ENCODE measurements at regions not wholly inside any gene's neighbourhood (a gene's known extent, or its start where the extent isn't known, plus 50 kb on each side); places are given as distances from the start of the nearest gene placed in this dataset.

DNA sequence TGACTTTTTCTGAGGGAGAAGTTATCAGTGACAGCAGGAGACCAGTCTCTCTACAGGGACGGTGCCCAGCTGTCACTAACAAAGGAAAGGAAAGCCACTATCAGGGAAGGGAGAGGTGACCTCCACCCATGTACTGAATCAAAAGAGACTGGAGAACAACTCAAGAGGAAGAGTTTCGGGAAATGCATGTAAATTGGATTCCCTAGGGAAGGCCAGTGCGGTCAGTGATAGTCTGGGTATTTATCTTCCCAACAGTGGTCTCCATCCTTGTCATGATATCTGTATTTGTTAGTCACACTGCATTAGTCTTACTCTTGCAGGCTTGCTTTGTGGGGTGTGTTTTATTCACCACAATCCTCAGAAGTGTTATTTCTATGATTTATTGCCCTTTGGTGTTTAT lies 193.4 kb upstream of the KIRREL3 start (continued):
- no peak for TF ChIP-seq MXD4 (CRISPR knock-in tag; IDR thresholded peaks at IDR 0.05; ENCODE audit: borderline replicate concordance)
- no peak for TF ChIP-seq ESRRA (CRISPR knock-in tag; IDR thresholded peaks at IDR 0.05; ENCODE audit: borderline replicate concordance)

DNA sequence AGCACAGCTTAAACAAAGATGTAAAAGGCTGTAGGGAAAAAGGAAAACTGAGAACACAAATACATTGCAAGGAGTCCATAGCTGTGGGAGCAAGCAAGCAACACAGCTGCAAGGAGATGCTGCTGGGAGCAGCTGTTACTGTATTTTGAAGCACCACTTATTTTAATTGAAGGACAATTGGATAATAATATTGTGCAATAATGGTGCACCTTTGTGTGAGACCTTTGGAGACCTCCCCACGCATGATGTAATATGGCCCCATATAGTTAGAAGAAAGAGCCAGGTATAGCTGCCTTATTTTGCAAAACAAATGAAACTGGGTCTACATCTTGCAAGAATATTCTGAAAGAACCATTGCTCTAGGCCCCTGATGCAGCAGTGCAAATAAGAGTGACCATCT lies 191.1 kb upstream of the KIRREL3 start:
- no peak overlapping the region for H3K4me3 Mint-ChIP-seq
- H3K36me3 Mint-ChIP-seq, result no peaks in the 10 kb centered on the region
- POLR2A ChIA-PET, result interaction anchor here (0.6 kb wide), 1 partner anchor 71 kb away, joined by 3 read pairs; no protein-coding TSS in a partner anchor
- peaks cover 4% of the 10 kb centered on the region; the same call in 1 of the 2 replicates for H3K9me3 Mint-ChIP-seq
- no peaks in the 10 kb centered on the region for H3K27me3 Mint-ChIP-seq (ENCODE audit: low read depth)
- no peak for DNase-seq (ENCODE audit: low spot score)
- no peak for ATAC-seq
- peaks cover 29% of the 10 kb centered on the region for H3K4me1 Mint-ChIP-seq
- CTCF ChIA-PET, result no interaction called here
- TF ChIP-seq FOXP4 (CRISPR knock-in tag; IDR thresholded peaks at IDR 0.05), result no peak
- no peak for TF ChIP-seq GABPB1 (CRISPR knock-in tag; IDR thresholded peaks at IDR 0.05)
- no peak for TF ChIP-seq NFE2L1 (CRISPR knock-in tag; IDR thresholded peaks at IDR 0.05)
- no peak for TF ChIP-seq ZNF263 (CRISPR knock-in tag; IDR thresholded peaks at IDR 0.05; ENCODE audit: low read depth)
- no peak for TF ChIP-seq ZNF317 (CRISPR knock-in tag; IDR thresholded peaks at IDR 0.05; ENCODE audit: borderline replicate concordance, low read depth)
- no peak for TF ChIP-seq ZBTB21 (CRISPR knock-in tag; IDR thresholded peaks at IDR 0.05; ENCODE audit: borderline replicate concordance)
- TF ChIP-seq KAT7 (CRISPR knock-in tag; IDR thresholded peaks at IDR 0.05; ENCODE audit: borderline replicate concordance), result no peak
- TF ChIP-seq, protein P1, sequence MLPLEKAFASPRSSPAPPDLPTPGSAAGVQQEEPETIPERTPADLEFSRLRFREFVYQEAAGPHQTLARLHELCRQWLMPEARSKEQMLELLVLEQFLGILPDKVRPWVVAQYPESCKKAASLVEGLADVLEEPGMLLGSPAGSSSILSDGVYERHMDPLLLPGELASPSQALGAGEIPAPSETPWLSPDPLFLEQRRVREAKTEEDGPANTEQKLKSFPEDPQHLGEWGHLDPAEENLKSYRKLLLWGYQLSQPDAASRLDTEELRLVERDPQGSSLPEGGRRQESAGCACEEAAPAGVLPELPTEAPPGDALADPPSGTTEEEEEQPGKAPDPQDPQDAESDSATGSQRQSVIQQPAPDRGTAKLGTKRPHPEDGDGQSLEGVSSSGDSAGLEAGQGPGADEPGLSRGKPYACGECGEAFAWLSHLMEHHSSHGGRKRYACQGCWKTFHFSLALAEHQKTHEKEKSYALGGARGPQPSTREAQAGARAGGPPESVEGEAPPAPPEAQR (CRISPR knock-in tag; IDR thresholded peaks at IDR 0.05), result no peak
- TF ChIP-seq, protein P2, sequence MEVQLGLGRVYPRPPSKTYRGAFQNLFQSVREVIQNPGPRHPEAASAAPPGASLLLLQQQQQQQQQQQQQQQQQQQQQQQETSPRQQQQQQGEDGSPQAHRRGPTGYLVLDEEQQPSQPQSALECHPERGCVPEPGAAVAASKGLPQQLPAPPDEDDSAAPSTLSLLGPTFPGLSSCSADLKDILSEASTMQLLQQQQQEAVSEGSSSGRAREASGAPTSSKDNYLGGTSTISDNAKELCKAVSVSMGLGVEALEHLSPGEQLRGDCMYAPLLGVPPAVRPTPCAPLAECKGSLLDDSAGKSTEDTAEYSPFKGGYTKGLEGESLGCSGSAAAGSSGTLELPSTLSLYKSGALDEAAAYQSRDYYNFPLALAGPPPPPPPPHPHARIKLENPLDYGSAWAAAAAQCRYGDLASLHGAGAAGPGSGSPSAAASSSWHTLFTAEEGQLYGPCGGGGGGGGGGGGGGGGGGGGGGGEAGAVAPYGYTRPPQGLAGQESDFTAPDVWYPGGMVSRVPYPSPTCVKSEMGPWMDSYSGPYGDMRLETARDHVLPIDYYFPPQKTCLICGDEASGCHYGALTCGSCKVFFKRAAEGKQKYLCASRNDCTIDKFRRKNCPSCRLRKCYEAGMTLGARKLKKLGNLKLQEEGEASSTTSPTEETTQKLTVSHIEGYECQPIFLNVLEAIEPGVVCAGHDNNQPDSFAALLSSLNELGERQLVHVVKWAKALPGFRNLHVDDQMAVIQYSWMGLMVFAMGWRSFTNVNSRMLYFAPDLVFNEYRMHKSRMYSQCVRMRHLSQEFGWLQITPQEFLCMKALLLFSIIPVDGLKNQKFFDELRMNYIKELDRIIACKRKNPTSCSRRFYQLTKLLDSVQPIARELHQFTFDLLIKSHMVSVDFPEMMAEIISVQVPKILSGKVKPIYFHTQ (CRISPR knock-in tag; IDR thresholded peaks at IDR 0.05), result no peak
- no peak overlapping the region for H3K27ac Mint-ChIP-seq

DNA sequence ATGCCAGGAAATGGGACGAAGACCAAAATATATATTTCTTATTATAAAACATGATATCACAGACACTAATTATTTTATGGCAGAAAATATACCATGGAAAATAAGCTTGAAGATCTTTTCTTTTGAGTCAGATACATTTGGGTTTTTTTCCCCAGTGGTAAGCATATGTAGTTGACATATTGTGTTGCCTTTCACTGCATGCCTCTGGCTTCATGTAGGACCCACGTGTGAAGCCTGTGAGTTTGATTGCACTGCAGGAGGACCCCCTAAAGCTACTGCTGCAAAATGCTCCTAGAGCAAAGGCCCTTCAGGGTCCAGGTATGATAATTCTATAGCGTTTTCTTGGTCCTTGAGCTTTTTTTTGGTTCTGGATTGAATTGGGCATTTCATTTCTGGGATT lies 190.7 kb upstream of the KIRREL3 start:
- POLR2A ChIA-PET, result interaction anchor here (0.6 kb wide), 1 partner anchor 71 kb away, joined by 3 read pairs; no protein-coding TSS in a partner anchor
- no peak for ATAC-seq
- CTCF ChIA-PET, result no interaction called here

DNA sequence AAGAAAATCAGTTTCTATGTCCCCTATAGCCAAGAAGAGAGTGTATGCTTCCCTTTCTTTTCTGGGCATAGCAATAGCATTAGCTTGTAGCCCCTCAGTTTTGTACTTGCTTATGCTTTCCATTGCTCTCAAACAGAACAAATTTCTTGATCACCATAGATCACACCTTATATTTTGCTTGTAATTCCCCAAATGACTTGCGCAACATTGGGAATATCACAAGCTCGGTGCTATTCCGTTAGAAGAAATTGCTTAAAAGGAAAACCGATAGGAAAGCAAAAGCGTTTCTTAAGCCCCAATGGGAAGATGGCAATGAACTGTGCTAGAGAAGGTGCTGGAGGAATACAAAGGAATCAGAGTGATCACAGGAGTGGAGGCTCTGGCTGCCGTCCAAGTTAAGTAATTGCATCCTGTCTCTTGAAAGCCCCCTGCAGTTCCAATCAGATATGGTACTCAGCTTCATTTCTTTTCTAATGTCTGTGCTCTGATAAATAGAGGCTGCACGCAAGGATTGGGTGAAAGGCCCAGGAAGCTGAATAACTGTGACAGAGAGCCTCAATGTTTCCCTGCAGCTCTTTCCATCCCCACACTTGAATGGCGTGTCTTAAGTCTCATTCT lies 182.1 kb upstream of the KIRREL3 start:
- ChIA-PET POLR2A (no interaction called here), CTCF (no interaction called here)
- no peak overlapping the region for H3K4me3 Mint-ChIP-seq
- no peak overlapping the region for H3K27ac Mint-ChIP-seq
- H3K36me3 Mint-ChIP-seq, result no peaks in the 10 kb centered on the region
- DNase-seq (ENCODE audit: low spot score) (no peak), ATAC-seq (peak; percentile 58; the same call in 1 of the 2 replicates)
- no peaks in the 10 kb centered on the region for H3K27me3 Mint-ChIP-seq (ENCODE audit: low read depth)
- no peaks in the 10 kb centered on the region for H3K9me3 Mint-ChIP-seq
- H3K4me1 Mint-ChIP-seq, result peaks cover 10% of the 10 kb centered on the region
- no peak for TF ChIP-seq ESRRA (CRISPR knock-in tag; IDR thresholded peaks at IDR 0.05; ENCODE audit: borderline replicate concordance)
- TF ChIP-seq, protein P3, sequence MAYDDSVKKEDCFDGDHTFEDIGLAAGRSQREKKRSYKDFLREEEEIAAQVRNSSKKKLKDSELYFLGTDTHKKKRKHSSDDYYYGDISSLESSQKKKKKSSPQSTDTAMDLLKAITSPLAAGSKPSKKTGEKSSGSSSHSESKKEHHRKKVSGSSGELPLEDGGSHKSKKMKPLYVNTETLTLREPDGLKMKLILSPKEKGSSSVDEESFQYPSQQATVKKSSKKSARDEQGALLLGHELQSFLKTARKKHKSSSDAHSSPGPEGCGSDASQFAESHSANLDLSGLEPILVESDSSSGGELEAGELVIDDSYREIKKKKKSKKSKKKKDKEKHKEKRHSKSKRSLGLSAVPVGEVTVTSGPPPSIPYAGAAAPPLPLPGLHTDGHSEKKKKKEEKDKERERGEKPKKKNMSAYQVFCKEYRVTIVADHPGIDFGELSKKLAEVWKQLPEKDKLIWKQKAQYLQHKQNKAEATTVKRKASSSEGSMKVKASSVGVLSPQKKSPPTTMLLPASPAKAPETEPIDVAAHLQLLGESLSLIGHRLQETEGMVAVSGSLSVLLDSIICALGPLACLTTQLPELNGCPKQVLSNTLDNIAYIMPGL (CRISPR knock-in tag; IDR thresholded peaks at IDR 0.05), result no peak
- TF ChIP-seq, protein P4, sequence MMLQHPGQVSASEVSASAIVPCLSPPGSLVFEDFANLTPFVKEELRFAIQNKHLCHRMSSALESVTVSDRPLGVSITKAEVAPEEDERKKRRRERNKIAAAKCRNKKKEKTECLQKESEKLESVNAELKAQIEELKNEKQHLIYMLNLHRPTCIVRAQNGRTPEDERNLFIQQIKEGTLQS (CRISPR knock-in tag; conservative IDR thresholded peaks at IDR 0.05), result no peak
- no peak for TF ChIP-seq ETV6 (CRISPR knock-in tag; IDR thresholded peaks at IDR 0.05)
- TF ChIP-seq MYBL2 (CRISPR knock-in tag; IDR thresholded peaks at IDR 0.05), result no peak
- TF ChIP-seq ZNF317 (CRISPR knock-in tag; IDR thresholded peaks at IDR 0.05; ENCODE audit: borderline replicate concordance, low read depth), result no peak
- TF ChIP-seq, protein P5, sequence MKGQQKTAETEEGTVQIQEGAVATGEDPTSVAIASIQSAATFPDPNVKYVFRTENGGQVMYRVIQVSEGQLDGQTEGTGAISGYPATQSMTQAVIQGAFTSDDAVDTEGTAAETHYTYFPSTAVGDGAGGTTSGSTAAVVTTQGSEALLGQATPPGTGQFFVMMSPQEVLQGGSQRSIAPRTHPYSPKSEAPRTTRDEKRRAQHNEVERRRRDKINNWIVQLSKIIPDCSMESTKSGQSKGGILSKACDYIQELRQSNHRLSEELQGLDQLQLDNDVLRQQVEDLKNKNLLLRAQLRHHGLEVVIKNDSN (CRISPR knock-in tag; IDR thresholded peaks at IDR 0.05), result no peak
- TF ChIP-seq ZNF396 (CRISPR knock-in tag; IDR thresholded peaks at IDR 0.05; ENCODE audit: borderline replicate concordance), result no peak
- TF ChIP-seq ZNF219 (CRISPR knock-in tag; IDR thresholded peaks at IDR 0.05; ENCODE audit: borderline replicate concordance), result no peak

More for the DNA sequence above, 190.7 kb upstream of the KIRREL3 start:
- DNase-seq (ENCODE audit: low spot score), result no peak
- H3K27me3 Mint-ChIP-seq (ENCODE audit: low read depth), result no peaks in the 10 kb centered on the region
- H3K4me1 Mint-ChIP-seq, result peaks cover 29% of the 10 kb centered on the region
- no peak for TF ChIP-seq KAT7 (CRISPR knock-in tag; IDR thresholded peaks at IDR 0.05; ENCODE audit: borderline replicate concordance)
- no peak for TF ChIP-seq MYBL2 (CRISPR knock-in tag; IDR thresholded peaks at IDR 0.05)
- TF ChIP-seq NFE2L1 (CRISPR knock-in tag; IDR thresholded peaks at IDR 0.05), result no peak
- H3K9me3 Mint-ChIP-seq, result peaks cover 4% of the 10 kb centered on the region; the same call in 1 of the 2 replicates
- no peak overlapping the region for H3K27ac Mint-ChIP-seq
- no peak overlapping the region for H3K4me3 Mint-ChIP-seq
- H3K36me3 Mint-ChIP-seq, result no peaks in the 10 kb centered on the region

Measured in WTC11 (cell line).